Heart left ventricle (tissue), 13 donors: ENCODE measurements at regions not wholly inside any gene's neighbourhood (a gene's known extent, or its start where the extent isn't known, plus 50 kb on each side); places are given as distances from the start of the nearest gene placed in this dataset.

Experiments used
- CTCF ChIP-seq, 12 donors: fragments of 200-600 bp; sonication (generic) in 4 of 12; IDR thresholded peaks; one replicate each; pipeline versions ENCODE4 v1.5.0 to v1.8.0; 2018 to 2022; ENCODE audit warnings: antibody characterized with exemption in 12 of 12, mild to moderate bottlenecking in 5 of 12
- POLR2A ChIP-seq, 2 donors: fragments of 450-650 bp; IDR thresholded peaks; one replicate each; pipeline ENCODE4 v1.6.1; 2017; ENCODE audit warnings: antibody characterized with exemption in 2 of 2, mild to moderate bottlenecking in 2 of 2, moderate library complexity in 2 of 2
- donor health status: ischemic (EF 13 %, LVEDD 7.1; RV severe dilation, severe dysfunction).
- donor health status: DM: no; HTN: yes; CAD: no.
- donor health status: DM: no; HTN: no; CAD: no.
- donor health status: ischemic (EF 25% LVEDD 6.9; RV normal size, moderate dysfunction).
- donor health status: ischemic (EF 25% LVEDD 5.7; RV mildly dilated, moderate dysfunction).
- donor health status: ischemic (EF 35%, LVEDD 5.7; RV mildly dilated, moderate dysfunction).
- donor health status: nonischemic (EF 11% LVEDD 7.7; RV severe dilation, severe dysfunction).
- donor health status: DM: yes; HTN: yes; CAD: no.
- donor health status: PGD.
- donor health status: ischemic (EF 29% LVEDD 5.4; RV normal size, mild dysfunction).
- donor health status: nonischemic (EF 23%, LVEDD 6.1; RV moderate dilation, normal function).

GRCh38 chr17:10993126-10993525, 155.2 kb upstream of the PIRT start:
- TF ChIP-seq POLR2A (IDR thresholded peaks at IDR 0.05): no peak
- no peak for TF ChIP-seq CTCF (IDR thresholded peaks at IDR 0.05)
